ENCODE measurements at regions not wholly inside any gene's neighbourhood (a gene's known extent, or its start where the extent isn't known, plus 50 kb on each side); places are given as distances from the start of the nearest gene placed in this dataset.
A peak's percentile ranks its signal among the peaks of the same experiment; 100 is the strongest.
"Not testable (repeated sequence)": the region's sequence is repeated elsewhere in the genome, so short reads cannot be mapped to it uniquely, and the experiment has no call there.

DNA sequence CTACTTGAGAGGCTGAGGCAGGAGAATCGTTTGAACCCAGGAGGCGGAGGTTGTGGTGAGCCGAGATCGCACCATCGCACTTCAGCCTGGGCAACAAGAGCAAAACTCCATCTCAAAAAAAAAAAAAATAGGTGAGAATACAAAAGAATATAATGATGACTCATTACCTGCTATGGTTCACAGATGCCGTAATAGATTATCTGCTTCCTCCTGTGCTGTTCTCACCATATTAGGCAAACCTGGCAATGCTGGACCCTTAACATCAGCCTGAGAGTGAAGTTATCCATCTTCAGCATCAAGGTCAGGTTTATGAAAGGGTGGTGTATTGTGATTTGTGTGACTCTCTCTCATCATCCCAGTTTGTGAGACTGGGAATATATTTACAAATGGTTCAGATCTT, 271.3 kb upstream of the CPHXL start:
- DNase-seq = no peak

DNA sequence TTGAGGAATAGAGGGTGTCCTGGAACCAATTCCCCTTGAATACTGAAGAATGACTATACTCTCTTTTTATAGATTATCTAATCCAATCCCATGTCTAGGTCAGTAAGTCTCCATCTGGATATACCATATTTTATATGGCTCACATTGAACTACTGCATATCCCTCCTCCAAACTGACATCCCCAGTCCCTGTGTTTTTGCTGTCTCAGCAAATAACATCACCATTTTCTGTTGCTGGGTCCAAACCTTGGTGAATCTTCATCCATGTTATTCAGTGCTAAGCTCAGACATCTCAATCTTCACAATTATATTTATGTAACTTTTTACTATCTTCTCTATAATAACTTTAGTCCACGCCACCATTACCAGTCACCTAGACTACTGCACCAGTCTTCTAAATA, 269.6 kb upstream of the CNTNAP4 start:
- no peak for DNase-seq

DNA sequence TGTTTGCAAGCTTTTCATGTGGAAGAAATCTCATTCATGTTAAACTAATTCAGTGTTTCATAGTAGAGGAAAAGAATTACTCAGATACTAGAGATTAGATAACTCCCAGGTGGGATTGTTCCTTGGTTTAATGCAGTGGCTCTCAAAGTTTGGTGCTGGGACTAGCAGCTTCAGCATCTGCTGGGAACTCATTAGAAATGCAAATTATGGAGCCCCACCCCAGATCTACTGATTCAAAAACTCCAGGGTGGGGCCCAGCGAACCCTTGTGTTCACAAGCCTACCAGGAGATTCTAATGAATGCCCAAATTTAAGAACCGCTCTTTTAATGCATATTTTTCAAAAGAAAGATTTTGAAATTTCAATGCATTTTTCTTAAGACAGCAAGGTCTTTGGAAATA, 253.4 kb upstream of the CNTNAP4 start:
- DNase-seq = no peak

DNA sequence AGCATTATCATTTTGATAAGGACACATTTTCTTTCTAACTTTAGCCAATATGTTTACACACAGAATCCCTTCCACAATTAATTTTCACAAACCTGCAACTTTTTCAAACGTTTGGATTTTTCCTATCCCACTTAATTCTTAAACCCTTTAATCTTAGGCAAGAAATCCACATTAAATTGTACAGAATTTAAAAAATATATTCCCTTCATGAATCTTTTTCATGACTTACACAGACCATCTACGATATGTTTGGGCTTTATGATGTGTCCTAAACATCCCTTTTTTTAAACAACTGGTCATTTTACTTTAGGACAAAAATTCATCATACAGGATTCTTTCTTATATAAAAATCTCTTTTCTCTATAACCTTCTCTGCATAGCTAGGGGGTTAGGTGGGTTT, 241.5 kb upstream of the CNTNAP4 start:
- no peak for DNase-seq

DNA sequence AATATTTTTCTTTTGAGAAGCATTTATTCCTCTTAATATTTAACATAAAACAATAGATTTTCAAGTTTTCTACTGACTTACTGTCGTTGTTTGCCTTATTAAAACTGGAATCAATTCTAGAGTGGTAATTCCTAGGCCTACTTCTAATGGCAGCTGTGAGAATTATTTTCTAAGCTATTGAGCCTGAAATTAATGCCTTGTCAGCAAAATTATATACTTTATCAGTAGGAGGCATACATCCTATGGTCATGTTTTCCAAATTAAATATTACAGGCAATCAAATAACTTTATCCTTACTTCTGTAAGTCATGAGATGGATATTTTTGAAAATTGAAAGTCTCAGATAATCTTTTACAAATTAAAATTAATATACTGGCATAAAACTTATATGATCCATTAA, 239.1 kb upstream of the CNTNAP4 start:
- no peak for DNase-seq

DNA sequence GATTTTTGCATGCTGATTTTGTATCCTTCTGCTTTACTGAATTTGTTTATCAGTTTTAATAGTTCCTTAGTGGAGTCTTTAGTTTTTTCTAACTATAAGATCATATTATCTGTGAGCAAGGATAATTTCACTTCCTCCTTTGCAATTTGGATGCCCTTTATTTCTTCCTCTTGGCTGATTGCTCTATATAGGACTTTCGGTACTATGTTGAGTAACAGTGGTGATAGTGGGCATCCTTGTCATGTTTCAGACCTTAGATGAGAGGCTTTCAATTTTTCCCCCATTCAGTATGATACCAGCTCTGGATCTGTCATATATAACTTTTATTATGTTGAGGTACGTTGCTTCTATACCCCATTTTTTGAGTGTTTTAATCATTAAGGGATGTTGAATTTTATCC, 224.5 kb upstream of the CNTNAP4 start:
- no peak for DNase-seq

DNA sequence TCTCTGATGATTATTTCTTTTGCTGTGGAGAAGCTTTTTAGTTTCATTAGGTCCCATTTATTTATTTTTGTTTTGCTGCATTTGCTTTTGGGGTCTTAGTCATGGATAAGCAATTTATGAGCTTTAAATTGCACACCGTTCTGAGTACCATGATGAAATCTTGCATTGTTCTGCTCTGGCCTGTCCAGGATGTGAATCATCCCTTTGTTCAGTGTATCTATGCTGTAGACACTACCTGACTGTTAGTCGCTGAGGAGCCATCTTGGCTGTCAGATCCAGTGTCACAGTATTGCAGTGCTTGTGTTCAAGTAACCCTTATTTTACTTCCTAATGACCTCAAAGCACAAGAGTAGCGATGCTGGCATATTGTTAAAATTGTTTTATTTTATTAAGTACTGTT, 218.0 kb upstream of the CNTNAP4 start:
- DNase-seq = no peak

DNA sequence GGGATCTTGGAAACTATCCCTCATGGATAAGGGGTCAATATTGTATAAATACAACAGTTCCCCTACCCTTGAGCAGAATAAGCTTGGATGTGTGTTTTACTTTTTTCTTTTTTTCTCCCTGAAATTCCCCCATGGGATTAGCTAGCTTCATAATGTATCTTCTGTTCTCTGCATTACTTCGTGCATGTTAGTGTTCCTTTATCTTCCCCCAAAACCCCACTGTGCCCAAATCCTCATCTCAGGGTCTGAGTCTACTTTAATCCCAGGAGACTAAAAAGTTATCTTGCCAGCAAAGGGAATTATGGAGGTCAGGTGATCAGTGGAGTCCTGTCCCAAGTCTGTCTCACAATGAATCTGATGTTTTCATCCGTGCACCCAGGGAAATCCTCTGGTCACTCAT, 217.5 kb upstream of the CNTNAP4 start:
- no peak for DNase-seq

DNA sequence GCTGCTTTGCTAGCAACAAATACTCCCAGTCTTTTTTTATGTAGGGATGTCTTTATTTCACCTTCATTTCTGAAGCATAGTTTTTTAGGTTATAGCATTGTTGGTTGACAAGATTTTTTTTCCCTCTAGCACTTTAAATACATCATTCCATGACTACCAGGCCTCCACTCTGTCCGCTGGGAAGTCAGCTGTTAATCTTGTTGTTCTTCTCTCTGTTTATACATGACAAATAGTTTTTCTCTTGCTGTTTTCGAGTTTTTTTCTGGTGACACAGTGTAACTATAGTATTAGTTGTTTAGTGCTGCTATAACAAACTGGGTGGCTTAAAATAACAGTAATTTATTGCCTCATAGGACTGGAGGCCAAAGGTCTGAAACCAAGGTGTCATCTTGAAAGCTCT, 205.5 kb upstream of the CNTNAP4 start:
- DNase-seq = no peak

DNA sequence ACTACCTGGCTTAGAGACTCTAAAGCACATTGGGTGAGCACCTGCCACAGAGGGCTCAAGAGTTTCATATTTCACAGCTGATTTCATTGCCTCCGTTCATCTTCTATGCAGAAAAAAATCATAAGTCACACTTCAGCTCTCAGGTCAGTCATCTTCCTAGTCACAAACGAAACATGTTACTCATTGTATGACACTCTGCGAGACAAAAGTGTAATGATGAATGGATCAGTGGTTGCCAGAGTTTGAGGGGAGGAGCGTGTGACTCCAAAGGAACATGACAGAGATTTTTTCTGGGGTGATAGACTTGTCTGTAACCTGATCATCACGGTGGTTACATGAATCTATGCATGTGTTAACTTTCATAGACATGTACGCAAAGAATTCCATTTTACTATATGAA, 195.2 kb upstream of the CNTNAP4 start:
- no peak for DNase-seq

DNA sequence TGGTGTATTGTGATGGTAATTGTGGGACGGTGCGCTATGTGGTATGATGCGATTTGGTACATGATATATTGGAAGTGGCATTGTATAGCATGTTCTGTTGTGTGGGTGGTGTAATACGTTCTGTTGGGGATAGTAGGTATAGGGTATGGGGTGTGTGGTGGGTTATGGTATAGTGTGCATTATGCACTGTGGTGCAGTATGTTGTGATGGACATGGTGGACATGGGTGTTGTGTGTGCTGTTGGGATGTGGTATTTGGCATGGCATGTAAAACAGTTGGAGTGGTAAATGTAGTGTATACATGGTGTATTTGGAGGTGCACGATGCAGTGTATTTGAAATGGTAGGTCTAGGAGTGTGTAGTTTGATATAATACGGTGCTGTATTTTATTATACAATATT, 170.6 kb upstream of the CNTNAP4 start:
- no peak for DNase-seq

DNA sequence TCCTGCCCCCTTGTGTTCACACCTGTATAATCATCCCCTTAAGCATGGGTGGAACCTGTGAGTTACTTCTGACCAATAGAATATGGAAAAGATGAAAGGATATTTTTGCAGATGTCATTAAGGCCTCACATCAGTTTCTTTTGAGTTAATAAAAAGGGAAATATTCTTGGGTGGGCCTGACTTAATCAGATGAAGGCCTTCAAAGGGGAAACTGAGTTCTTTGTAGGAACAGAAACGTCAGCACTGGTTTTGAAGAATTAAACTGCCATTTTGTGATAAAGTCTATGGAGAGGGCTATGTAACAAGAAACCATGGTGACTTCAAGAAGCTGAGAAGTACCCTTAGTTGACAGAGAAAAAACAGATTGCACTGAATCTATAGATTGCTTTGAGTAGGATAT, 168.7 kb upstream of the CNTNAP4 start:
- DNase-seq = no peak

DNA sequence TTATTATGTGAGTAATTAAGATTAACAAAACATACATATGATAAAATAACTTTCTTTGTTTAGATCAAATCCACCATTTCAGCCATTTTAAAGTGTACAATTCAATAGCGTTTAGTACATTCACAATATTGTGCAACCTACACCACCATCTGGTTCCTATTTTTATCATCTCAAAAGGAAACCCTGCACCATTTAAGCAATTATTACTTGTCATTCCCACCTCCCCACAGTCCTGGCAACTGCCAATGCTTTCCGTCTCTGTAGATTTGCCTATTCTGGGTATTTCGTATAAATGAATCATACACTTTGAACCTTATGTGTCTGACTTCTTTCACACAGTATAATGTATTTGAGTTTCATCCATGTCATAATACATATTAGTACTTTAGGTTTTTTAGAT, 162.5 kb upstream of the CNTNAP4 start:
- peak; percentile 18 for DNase-seq

DNA sequence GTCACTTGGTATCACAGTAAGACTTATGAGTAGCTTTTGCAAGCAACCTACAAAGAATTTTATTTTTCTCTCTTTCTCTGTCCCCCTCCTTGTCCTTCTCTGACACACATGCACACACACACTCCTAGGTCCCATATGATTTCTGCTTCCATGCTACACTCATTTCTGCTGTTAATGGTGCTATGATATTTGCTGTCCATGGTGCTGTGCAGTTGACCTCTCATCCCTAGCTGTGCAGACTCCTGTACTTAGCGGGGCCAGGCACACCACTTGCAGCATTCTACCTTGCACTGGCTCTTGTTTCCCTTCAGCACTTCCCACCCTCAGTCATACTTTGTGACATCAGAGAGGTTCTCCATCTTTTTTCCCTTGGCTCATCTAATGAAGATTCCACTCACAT, 158.9 kb upstream of the CNTNAP4 start:
- no peak for DNase-seq

DNA sequence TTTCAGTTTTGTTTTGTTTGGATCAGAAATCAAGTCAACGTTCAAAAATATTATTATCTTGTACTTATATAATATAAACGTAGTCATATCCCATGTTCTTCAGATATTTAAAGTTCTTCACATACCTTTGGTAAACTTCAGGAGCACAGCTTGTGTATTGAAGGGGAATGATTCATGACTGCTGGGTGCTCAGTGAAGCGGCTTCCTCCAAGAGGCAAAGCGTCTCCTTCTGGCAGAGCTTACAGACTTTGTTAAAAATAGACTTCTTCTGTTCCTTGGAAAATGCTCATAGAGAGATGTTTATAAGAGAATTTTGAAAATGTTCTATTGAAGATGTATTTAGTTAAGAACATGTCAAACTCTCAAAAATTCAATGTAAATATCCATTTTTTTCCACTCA, 155.6 kb upstream of the CNTNAP4 start:
- DNase-seq = no peak

DNA sequence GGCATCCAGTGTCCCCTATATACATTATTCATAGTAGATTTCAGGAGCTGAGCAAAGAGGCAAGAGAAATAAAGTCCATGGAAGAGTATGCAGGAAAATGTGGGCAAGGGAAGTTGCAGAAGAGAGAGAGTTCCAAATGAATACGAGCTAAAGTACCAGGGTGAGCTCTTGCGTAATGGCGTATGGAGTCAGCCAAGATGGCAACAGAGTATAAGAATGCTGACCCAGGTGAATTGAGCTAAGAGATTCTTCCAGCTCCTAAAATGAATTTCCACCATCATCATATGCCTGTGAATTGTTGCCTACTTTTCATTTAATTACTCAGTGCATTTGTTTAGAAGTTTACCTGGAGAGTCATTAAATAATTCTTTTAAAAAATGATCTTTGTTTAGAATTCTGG, 153.2 kb upstream of the CNTNAP4 start:
- no peak for DNase-seq

DNA sequence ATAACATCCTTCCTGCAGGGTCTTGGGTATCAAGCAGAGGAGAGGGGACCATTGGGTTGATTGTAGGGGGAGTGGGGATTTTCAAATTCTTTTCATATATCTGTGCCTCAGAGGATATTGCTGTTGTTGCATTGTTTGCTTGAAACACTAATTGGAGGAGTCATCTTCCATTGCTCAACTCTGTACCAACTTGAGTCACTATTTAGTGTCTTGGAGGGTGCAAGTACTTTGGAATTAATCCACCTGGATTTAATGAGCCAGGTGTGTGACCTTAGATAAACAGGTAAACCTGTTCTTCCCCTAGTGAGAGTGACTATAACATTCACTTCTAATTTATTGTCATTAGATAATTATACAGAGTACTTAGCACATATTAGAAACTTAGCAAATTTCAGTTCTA, 151.3 kb upstream of the CNTNAP4 start:
- DNase-seq = no peak

DNA sequence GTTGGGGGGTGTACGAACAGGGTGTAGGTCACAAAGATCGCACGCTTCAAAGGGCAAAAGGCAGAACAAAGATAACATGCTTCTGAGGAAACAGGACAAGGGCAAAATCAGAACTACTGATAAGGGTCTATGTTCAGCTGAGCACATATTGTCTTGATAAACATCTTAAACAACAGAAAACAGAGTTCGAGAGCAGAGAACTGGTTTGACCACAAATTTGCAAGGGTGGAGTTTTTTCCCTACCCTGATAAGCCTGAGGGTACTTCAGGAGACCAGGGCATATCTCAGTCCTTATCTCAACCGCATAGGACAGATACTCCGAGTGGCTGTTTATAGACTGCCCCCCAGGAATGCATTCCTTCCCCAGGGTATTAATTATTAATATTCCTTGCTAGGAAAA, 139.1 kb upstream of the CNTNAP4 start:
- not testable (repeated sequence) for DNase-seq

DNA sequence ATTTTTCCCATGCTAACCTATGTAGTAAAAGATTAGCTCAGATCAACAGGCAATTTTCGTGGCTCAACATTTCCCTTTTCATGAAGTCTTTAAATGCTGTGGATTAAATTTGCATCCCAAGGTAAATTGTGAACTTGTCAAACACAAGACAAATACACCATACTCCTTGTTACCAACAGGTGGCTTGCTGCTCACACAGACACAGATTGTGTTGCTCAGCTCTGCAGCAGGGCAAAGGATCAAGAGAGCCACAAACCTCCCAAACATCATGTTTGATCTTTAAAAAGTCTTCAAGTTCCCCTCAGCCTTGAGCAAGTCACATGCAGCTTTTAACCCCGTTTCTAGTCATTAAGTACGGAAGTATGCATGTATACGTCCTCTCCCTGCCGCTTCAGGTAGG, 119.6 kb upstream of the CNTNAP4 start:
- no peak for DNase-seq

DNA sequence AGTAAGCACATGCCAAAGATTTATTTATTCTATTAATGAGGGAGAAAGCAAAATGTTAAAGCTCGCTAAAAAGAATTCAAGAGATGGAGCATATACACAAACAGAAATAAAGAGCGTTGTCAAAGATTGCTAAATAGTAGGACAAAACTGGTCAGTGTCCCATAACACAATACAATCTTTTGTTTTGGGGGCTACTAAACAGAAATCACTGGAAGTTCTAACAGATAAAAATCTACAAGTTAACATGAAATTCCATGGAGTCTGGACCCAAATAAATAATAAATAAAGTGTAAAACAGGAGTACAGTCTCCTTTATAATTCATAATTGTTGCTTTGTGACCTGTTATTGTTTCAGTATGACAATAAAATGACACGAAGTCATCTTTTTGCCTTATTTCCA, 115.2 kb upstream of the CNTNAP4 start:
- DNase-seq = no peak

DNA sequence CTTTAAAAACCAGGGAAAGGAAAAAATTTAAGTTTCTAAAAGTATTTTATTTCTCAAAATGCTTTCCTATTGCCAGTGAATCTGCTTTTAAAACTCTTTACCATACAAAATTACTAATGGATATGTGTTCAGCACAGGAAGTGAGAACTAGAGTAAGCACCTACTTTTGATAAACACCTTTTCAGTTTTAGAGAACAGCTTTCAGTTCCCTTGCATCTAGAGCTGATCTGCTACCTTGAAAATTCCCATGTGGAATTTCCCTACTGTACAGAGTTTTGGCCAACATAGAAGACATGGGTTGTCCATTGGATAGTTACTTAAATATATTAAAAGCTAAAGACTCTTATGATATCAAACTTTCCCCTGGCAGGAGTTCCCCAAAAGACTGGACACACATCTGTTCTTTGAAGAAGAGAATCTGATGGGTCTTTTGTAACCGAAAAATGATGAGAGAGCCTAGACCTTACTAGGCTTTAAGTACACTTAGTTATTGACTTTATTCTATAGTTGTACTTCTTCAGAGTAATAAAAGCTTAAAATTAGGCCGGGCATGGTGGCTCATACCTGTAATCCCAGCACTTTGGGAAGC, 112.1 kb upstream of the CNTNAP4 start:
- DNase-seq = no peak

DNA sequence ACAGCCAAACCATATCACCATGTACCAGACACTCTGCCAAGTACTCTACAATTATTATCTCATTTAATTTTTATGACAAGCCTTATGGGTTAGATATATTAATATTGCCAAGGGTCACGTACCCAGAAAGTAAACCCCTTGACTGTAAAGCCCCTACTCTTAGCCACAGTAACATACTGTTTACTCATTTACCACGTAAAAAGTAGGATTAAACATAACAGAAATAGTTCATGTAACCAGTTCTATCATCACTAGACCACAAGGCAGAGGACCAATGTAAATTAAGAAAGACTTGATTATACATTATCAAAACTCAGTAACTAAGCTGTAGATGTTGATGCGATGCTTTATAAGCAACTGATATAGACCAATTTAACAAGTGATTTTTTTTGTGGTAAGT, 101.5 kb upstream of the CNTNAP4 start:
- DNase-seq = no peak

DNA sequence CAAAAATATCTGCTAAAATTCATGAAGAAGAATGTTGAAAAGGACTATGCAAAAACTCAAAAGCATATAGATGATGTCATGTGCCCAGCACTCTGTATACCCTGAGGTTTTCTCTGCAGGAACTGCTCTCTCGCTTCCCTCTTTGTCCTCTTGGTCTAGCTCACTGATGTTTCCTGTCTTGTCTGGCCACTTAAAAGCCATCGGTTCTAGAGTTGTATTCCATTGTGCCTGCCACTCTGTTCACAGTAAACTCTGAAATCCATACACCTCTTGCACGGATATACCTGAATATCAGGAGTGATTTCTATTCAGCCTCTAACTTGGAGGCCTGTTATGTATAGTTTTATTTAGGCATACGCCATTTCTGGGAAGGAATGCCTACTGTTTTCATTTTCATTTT, 101.0 kb upstream of the CNTNAP4 start:
- no peak for DNase-seq

DNA sequence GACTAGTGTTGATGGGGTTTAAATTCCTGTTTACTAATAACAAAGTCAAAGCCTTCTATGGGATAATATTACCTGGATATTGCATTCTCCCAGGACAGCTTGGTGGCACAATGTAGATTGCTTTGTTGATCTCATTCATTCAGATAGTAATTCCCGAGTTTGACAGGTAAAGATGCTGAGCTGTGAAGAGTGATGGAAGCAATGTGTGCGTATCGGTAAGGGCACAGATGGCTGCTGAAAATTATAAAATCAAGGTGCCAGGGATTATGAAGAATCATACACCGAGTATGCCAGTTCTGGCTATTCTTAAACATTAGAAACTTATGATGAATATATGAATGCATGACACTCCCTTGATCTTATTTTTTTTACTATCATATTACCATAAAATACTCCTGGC, 100.6 kb upstream of the CNTNAP4 start:
- no peak for DNase-seq

DNA sequence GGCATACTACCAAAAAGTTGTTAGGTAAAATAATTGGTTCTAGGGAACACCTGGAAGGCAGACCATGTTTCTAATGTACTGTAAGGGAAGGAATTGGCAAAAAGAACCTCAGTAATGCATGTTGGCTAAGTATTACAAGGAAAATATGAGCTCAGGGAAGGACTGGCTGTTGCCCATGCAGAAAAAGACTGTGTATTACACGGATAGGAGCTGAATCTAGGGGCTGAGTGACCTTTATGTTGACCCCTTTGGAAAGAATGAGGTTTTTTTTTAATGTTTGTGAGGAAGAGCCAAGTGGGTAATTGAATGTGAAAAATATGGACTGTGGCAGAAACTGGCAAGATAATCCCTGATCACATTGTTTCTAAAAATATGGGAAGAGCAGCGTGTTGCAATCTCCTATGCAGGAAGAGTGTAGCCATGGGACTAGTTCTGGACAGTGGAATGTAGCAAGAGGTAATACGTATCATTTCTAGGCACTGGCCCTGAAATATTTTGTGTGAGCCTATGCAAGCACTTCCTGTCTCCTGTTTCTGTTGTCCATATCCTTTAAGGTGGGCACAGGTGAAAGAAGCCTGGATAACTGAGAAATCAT, 95.1 kb upstream of the CNTNAP4 start:
- peak; percentile 1 for DNase-seq

Data from skin of body (tissue), 1 donor.